Endothelial cell of umbilical vein (primary cell): ENCODE measurements at regions not wholly inside any gene's neighbourhood (a gene's known extent, or its start where the extent isn't known, plus 50 kb on each side); places are given as distances from the start of the nearest gene placed in this dataset.

ENCODE experiments used
- CTCF ChIP-seq, 2 donors: IDR thresholded peaks; 1 replicate in 1 of 2; 2 replicates in 1 of 2; pipeline ENCODE4 v1.5.1; 2011; ENCODE audit warnings: low read length in 2 of 2, mild to moderate bottlenecking in 2 of 2, moderate library complexity in 2 of 2, control low read depth in 1 of 2, inconsistent platforms in 1 of 2, low read depth in 1 of 2; ENCODE audit not compliant: insufficient read depth in 1 of 2; ENCODE audit errors: extremely low read depth in 1 of 2
- EZH2 ChIP-seq: IDR thresholded peaks from 2 replicates; pipeline ENCODE4 v1.6.1; 2012; ENCODE audit warnings: borderline replicate concordance, low read depth, mild to moderate bottlenecking, moderate library complexity, low read length, inconsistent platforms; ENCODE audit not compliant: severe bottlenecking
- POLR2A ChIP-seq: IDR thresholded peaks from 2 replicates; pipeline ENCODE4 v1.6.1; 2012; ENCODE audit warnings: low read depth, mild to moderate bottlenecking, control low read depth, low read length
- TF ChIP-seq, protein P1 (sequence below): IDR thresholded peaks from 2 replicates; pipeline ENCODE4 v1.6.1; 2011; ENCODE audit not compliant: insufficient read depth, insufficient read length

DNA sequence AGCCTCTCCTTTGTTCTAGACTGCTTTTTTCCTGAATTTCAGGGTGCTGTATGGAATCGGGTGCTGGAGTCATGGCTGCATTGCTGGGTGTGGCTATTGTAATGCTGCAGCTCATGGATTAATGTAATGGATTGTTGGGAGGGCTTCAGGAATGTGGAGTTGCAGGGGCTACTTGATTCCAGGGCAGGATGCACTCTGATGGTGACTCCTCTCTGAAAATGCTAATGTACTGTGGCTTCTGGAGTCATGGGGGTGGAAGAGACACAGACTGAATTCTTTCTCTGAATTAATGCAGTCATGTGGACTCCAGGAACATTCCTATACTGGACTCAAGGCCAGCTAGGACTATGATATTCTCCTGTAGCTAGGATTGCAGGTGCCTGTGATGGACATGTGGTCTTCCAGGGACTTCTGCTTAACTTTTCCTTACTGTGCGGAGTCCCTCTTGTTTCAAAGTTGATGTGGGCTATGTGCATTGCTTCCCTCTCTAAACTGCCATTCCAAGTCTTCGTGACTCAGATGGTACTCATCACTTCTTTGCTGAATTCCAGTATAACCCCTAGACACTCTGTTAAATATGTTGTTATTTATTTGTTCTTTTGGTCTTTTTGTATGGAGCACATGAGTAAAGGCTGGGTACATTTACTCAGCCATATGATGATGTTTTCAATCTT lies 396.2 kb downstream of the KCTD16 start:
- no peak for TF ChIP-seq CTCF (IDR thresholded peaks at IDR 0.05; ENCODE audit: extremely low read depth in 1 of 2, insufficient read depth in 1 of 2, low read depth in 1 of 2, low read length in 2 of 2)
- TF ChIP-seq POLR2A, result no peak
- no peak for TF ChIP-seq EZH2
- TF ChIP-seq, protein P1, sequence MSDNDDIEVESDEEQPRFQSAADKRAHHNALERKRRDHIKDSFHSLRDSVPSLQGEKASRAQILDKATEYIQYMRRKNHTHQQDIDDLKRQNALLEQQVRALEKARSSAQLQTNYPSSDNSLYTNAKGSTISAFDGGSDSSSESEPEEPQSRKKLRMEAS, result no peak
